ENCODE measurements at regions not wholly inside any gene's neighbourhood (a gene's known extent, or its start where the extent isn't known, plus 50 kb on each side); places are given as distances from the start of the nearest gene placed in this dataset.

DNA sequence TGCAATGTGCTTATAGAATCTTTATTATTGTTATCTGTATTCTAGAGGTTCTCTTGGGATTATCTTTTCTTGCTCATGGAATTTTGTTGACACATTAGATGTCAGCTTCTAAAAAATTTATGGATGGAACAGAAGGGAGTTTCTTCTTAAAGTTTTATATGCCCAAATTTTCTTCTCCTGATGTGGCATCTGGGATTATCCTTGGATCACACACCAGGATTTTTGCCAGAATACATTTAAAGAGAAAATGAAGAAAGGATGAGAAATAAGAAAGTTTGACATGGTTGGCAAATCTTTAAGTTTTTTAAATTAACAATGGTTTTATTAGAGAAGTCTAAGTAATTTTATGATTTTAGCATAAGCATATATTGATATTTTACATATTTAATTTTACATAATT is 706.7 kb upstream of the TMEFF2 start:
- FAIRE-seq: no peak

More for the DNA sequence above, 706.7 kb upstream of the TMEFF2 start:
- intact Hi-C loops (cut with micrococcal nuclease): no loop called here
- CTCF ChIA-PET: no interaction called here
- H3K4me3 ChIP-seq (replicated peaks in 1 of 3; ENCODE audit: insufficient read depth in 1 of 3, low read depth in 1 of 3, low read length in 3 of 3): no peak overlapping the region
- H3K27me3 ChIP-seq (ENCODE audit: control insufficient read depth in 2 of 2, insufficient read depth in 2 of 2, low read length in 2 of 2): no peaks in the 10 kb centered on the region
- no peaks in the 10 kb centered on the region for H3K9me3 ChIP-seq (replicated peaks; ENCODE audit: control insufficient read depth, insufficient read depth, low read length)
- H4K20me1 ChIP-seq (replicated peaks; ENCODE audit: control insufficient read depth, extremely low read depth, insufficient read depth, low read length): no peaks in the 10 kb centered on the region
- H2AFZ ChIP-seq (ENCODE audit: low read depth, low read length): no peak overlapping the region
- no peak overlapping the region for H3K4me2 ChIP-seq (ENCODE audit: insufficient read depth, low read length)
- H3K9ac ChIP-seq (replicated peaks; ENCODE audit: extremely low read depth, insufficient read depth, low read length): no peak overlapping the region
- BruUV-seq (replicated peaks): no TSS peak
- no peak for DNase-seq (ENCODE audit: low read depth, low spot score)
- H3K36me3 ChIP-seq (ENCODE audit: control insufficient read depth in 2 of 2, extremely low read depth in 1 of 2, insufficient read depth in 2 of 2, low read length in 2 of 2): no peaks in the 10 kb centered on the region
- no peaks in the 10 kb centered on the region for H3K79me2 ChIP-seq (ENCODE audit: control insufficient read depth, insufficient read depth, low read length)
- H3K27ac ChIP-seq (ENCODE audit: insufficient read depth, low read depth, low read length): no peak overlapping the region
- no peaks in the 10 kb centered on the region for H3K9me1 ChIP-seq (replicated peaks; ENCODE audit: control insufficient read depth, extremely low read depth, insufficient read depth, low read length)
- POLR2A ChIA-PET: no interaction called here
- TF ChIP-seq POLR2A (IDR thresholded peaks at IDR 0.05; ENCODE audit: low read depth, low read length): no peak
- TF ChIP-seq EZH2 (IDR thresholded peaks at IDR 0.05; ENCODE audit: borderline replicate concordance, low read depth, low read length, severe bottlenecking): no peak
- no peak for TF ChIP-seq POLR2AphosphoS5 (IDR thresholded peaks at IDR 0.05; ENCODE audit: insufficient read depth, low read depth, low read length)
- no peak for TF ChIP-seq MAX (IDR thresholded peaks at IDR 0.05; ENCODE audit: insufficient read depth, insufficient read length)
- TF ChIP-seq FOS (IDR thresholded peaks at IDR 0.05; ENCODE audit: borderline replicate concordance, insufficient read depth, low read length): no peak
- TF ChIP-seq, protein P1, sequence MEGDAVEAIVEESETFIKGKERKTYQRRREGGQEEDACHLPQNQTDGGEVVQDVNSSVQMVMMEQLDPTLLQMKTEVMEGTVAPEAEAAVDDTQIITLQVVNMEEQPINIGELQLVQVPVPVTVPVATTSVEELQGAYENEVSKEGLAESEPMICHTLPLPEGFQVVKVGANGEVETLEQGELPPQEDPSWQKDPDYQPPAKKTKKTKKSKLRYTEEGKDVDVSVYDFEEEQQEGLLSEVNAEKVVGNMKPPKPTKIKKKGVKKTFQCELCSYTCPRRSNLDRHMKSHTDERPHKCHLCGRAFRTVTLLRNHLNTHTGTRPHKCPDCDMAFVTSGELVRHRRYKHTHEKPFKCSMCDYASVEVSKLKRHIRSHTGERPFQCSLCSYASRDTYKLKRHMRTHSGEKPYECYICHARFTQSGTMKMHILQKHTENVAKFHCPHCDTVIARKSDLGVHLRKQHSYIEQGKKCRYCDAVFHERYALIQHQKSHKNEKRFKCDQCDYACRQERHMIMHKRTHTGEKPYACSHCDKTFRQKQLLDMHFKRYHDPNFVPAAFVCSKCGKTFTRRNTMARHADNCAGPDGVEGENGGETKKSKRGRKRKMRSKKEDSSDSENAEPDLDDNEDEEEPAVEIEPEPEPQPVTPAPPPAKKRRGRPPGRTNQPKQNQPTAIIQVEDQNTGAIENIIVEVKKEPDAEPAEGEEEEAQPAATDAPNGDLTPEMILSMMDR (IDR thresholded peaks at IDR 0.05; ENCODE audit: extremely low read depth in 1 of 2, insufficient read depth in 1 of 2, low read depth in 1 of 2, low read length in 2 of 2): no peak
- no peak for TF ChIP-seq JUN (IDR thresholded peaks at IDR 0.05; ENCODE audit: borderline replicate concordance, insufficient read depth, insufficient read length, low read depth)
- no peak for TF ChIP-seq MYC (IDR thresholded peaks at IDR 0.05; ENCODE audit: low read depth, low read length)
- dilution Hi-C loops (cut with MboI; ENCODE audit: extremely low pct_ligation_motif_present, low sequenced_read_pairs): no loop called here
- H3K4me1 ChIP-seq (ENCODE audit: control insufficient read depth, extremely low read depth, insufficient read depth, low read length): no peaks in the 10 kb centered on the region

All from endothelial cell of umbilical vein (primary cell).